ENCODE measurements at regions not wholly inside any gene's neighbourhood (a gene's known extent, or its start where the extent isn't known, plus 50 kb on each side); places are given as distances from the start of the nearest gene placed in this dataset.

- no peak overlapping the region for H3K4me3 ChIP-seq
- peaks cover 34 to 55% of the 10 kb centered on the region in 2 donors for H3K4me1 ChIP-seq (replicated peaks in 1 of 2)
- ATAC-seq (replicated peaks in 6 of 8) = peak in 6 of 8 experiments; percentile 25 to 69 (median 36)
- peak overlapping the region; percentile 57 to 82 for H3K27ac ChIP-seq
- 7 to 41% (median 21%) methylated on average over 1 to 11 of the region's 14 CpGs for WGBS, 10 experiments
- in situ Hi-C loops (cut with MboI; ENCODE audit: low pct_unique_long_range_greater_than_20kb in 2 of 9, low sequenced_read_pairs in 9 of 9, unreplicated experiment in 9 of 9) = no loop called here
These were observed 289.2 kb upstream of the SALL1 start for GRCh38 chr16:51440131-51440889.

- Histone ChIP-seq H3K4me3 (no peak overlapping the region), H3K27ac (peak overlapping the region in 1 of 2 donors; percentile 82), H3K4me1 (replicated peaks in 1 of 2) (peaks cover 34 to 55% of the 10 kb centered on the region in 2 donors)
- peak in 1 of 8 experiments; percentile 16 for ATAC-seq (replicated peaks in 6 of 8)
- in situ Hi-C loops (cut with MboI; ENCODE audit: low pct_unique_long_range_greater_than_20kb in 2 of 9, low sequenced_read_pairs in 9 of 9, unreplicated experiment in 9 of 9) = no loop called here
- WGBS, 10 experiments = 10 to 53% (median 41%) methylated on average over 1 to 5 of the region's 5 CpGs; no CpG with 5 or more reads in 1 of the 10 experiments
These were observed 288.2 kb upstream of the SALL1 start for GRCh38 chr16:51439271-51439670.

- H3K27ac ChIP-seq = no peak overlapping the region
- peak in 3 of 8 experiments; percentile 41 to 72 (median 57) for ATAC-seq (replicated peaks in 6 of 8)
- no peak overlapping the region for H3K4me3 ChIP-seq
- WGBS, 10 experiments = 60 to 100% (median 89%) methylated on average over 1 of the region's 1 CpG; no CpG with 5 or more reads in 3 of the 10 experiments
- H3K4me1 ChIP-seq (replicated peaks in 1 of 2) = peaks cover 32 to 40% of the 10 kb centered on the region in 2 donors
- in situ Hi-C loops (cut with MboI; ENCODE audit: low pct_unique_long_range_greater_than_20kb in 2 of 9, low sequenced_read_pairs in 9 of 9, unreplicated experiment in 9 of 9) = no loop called here
These were observed 285.7 kb upstream of the SALL1 start for GRCh38 chr16:51436742-51437141.

- no peak for ATAC-seq (replicated peaks in 6 of 8)
- in situ Hi-C loops (cut with MboI; ENCODE audit: low pct_unique_long_range_greater_than_20kb in 2 of 9, low sequenced_read_pairs in 9 of 9, unreplicated experiment in 9 of 9) = no loop called here
- Histone ChIP-seq H3K27ac (no peak overlapping the region), H3K4me3 (no peak overlapping the region), H3K4me1 (replicated peaks in 1 of 2) (peaks cover 26 to 30% of the 10 kb centered on the region in 2 donors)
- WGBS, 10 experiments = 60 to 96% (median 81%) methylated on average over 1 to 7 of the region's 9 CpGs
These were observed 283.6 kb upstream of the SALL1 start for GRCh38 chr16:51434567-51435198.

GRCh38 chr16:51433599-51433998 is 282.5 kb upstream of the SALL1 start:
- peak in 1 of 8 experiments; percentile 9 for ATAC-seq (replicated peaks in 6 of 8)
- H3K4me1 ChIP-seq (replicated peaks in 1 of 2) = peaks cover 15 to 19% of the 10 kb centered on the region in 2 donors
- in situ Hi-C loops (cut with MboI; ENCODE audit: low pct_unique_long_range_greater_than_20kb in 2 of 9, low sequenced_read_pairs in 9 of 9, unreplicated experiment in 9 of 9) = no loop called here
- H3K4me3 ChIP-seq = no peak overlapping the region
- 44 to 100% (median 86%) methylated on average over 1 to 3 of the region's 3 CpGs; no CpG with 5 or more reads in 3 of the 10 experiments for WGBS, 10 experiments
- H3K27ac ChIP-seq = no peak overlapping the region

GRCh38 chr16:51431517-51432241 is 280.6 kb upstream of the SALL1 start:
- peak; percentile 75 to 100 (median 99) for ATAC-seq (replicated peaks in 6 of 8)
- 3 to 63% (median 40%) methylated on average over 1 to 9 of the region's 9 CpGs; no CpG with 5 or more reads in 3 of the 10 experiments for WGBS, 10 experiments
- Histone ChIP-seq H3K4me3 (no peak overlapping the region), H3K4me1 (replicated peaks in 1 of 2) (peaks cover 8 to 15% of the 10 kb centered on the region in 2 donors), H3K27ac (no peak overlapping the region)
- in situ Hi-C loops (cut with MboI; ENCODE audit: low pct_unique_long_range_greater_than_20kb in 2 of 9, low sequenced_read_pairs in 9 of 9, unreplicated experiment in 9 of 9) = no loop called here

GRCh38 chr16:51430716-51431369 is 279.8 kb upstream of the SALL1 start:
- no peak for ATAC-seq (replicated peaks in 6 of 8)
- no peak overlapping the region for H3K4me3 ChIP-seq
- no peak overlapping the region for H3K27ac ChIP-seq
- H3K4me1 ChIP-seq (replicated peaks in 1 of 2) = peaks cover 8 to 15% of the 10 kb centered on the region in 2 donors
- in situ Hi-C loops (cut with MboI; ENCODE audit: low pct_unique_long_range_greater_than_20kb in 2 of 9, low sequenced_read_pairs in 9 of 9, unreplicated experiment in 9 of 9) = no loop called here
- WGBS, 10 experiments = 4 to 100% (median 82%) methylated on average over 1 to 3 of the region's 3 CpGs; no CpG with 5 or more reads in 1 of the 10 experiments

GRCh38 chr16:51429041-51429440 is 278.0 kb upstream of the SALL1 start:
- H3K27ac ChIP-seq = no peak overlapping the region
- no peak overlapping the region for H3K4me3 ChIP-seq
- WGBS, 10 experiments = 78 to 100% (median 95%) methylated on average over 1 to 2 of the region's 2 CpGs; no CpG with 5 or more reads in 1 of the 10 experiments
- ATAC-seq (replicated peaks in 6 of 8) = no peak
- H3K4me1 ChIP-seq (replicated peaks in 1 of 2) = peaks cover 8 to 15% of the 10 kb centered on the region in 2 donors
- in situ Hi-C loops (cut with MboI; ENCODE audit: low pct_unique_long_range_greater_than_20kb in 2 of 9, low sequenced_read_pairs in 9 of 9, unreplicated experiment in 9 of 9) = no loop called here

GRCh38 chr16:51427085-51427484 is 276.0 kb upstream of the SALL1 start:
- WGBS, 10 experiments = 20 to 100% (median 88%) methylated on average over 1 of the region's 1 CpG; no CpG with 5 or more reads in 3 of the 10 experiments

GRCh38 chr16:51426276-51426675 is 275.2 kb upstream of the SALL1 start:
- Histone ChIP-seq H3K4me1 (replicated peaks in 1 of 2) (peaks cover 1 to 3% of the 10 kb centered on the region in 2 donors), H3K27ac (no peak overlapping the region), H3K4me3 (no peak overlapping the region)
- in situ Hi-C loops (cut with MboI; ENCODE audit: low pct_unique_long_range_greater_than_20kb in 2 of 9, low sequenced_read_pairs in 9 of 9, unreplicated experiment in 9 of 9) = no loop called here
- 61 to 80% (median 74%) methylated on average over 1 to 5 of the region's 5 CpGs; no CpG with 5 or more reads in 3 of the 10 experiments for WGBS, 10 experiments
- ATAC-seq (replicated peaks in 6 of 8) = no peak

More at GRCh38 chr16:51427085-51427484, 276.0 kb upstream of the SALL1 start:
- H3K4me1 ChIP-seq (replicated peaks in 1 of 2) = peaks cover 8 to 11% of the 10 kb centered on the region in 2 donors
- H3K4me3 ChIP-seq = no peak overlapping the region
- peak in 3 of 8 experiments; percentile 44 to 62 (median 60) for ATAC-seq (replicated peaks in 6 of 8)
- H3K27ac ChIP-seq = no peak overlapping the region
- in situ Hi-C loops (cut with MboI; ENCODE audit: low pct_unique_long_range_greater_than_20kb in 2 of 9, low sequenced_read_pairs in 9 of 9, unreplicated experiment in 9 of 9) = no loop called here

GRCh38 chr16:51420247-51420646 is 269.2 kb upstream of the SALL1 start:
- Histone ChIP-seq H3K27ac (no peak overlapping the region), H3K4me1 (replicated peaks in 1 of 2) (peaks cover 0 to 5% of the 10 kb centered on the region in 2 donors), H3K4me3 (no peak overlapping the region)
- no peak for ATAC-seq (replicated peaks in 6 of 8)
- 53 to 100% (median 70%) methylated on average over 1 to 2 of the region's 2 CpGs; no CpG with 5 or more reads in 5 of the 10 experiments for whole genome bisulfite sequencing, 10 experiments
- in situ Hi-C loops (cut with MboI; ENCODE audit: low pct_unique_long_range_greater_than_20kb in 2 of 9, low sequenced_read_pairs in 9 of 9, unreplicated experiment in 9 of 9) = no loop called here

- Histone ChIP-seq H3K4me1 (replicated peaks in 1 of 2) (peaks cover 0 to 5% of the 10 kb centered on the region in 2 donors), H3K27ac (no peak overlapping the region), H3K4me3 (no peak overlapping the region)
- no peak for ATAC-seq (replicated peaks in 6 of 8)
- 50 to 100% (median 69%) methylated on average over 1 to 2 of the region's 2 CpGs; no CpG with 5 or more reads in 1 of the 10 experiments for WGBS, 10 experiments
- in situ Hi-C loops (cut with MboI; ENCODE audit: low pct_unique_long_range_greater_than_20kb in 2 of 9, low sequenced_read_pairs in 9 of 9, unreplicated experiment in 9 of 9) = no loop called here
These were observed 268.7 kb upstream of the SALL1 start for GRCh38 chr16:51419768-51420167.

Data from motor neuron (in vitro differentiated cells).